HG02759 (cell line): ENCODE measurements at regions not wholly inside any gene's neighbourhood (a gene's known extent, or its start where the extent isn't known, plus 50 kb on each side); places are given as distances from the start of the nearest gene placed in this dataset.

Source experiments
- ATAC-seq: cut with Tn5 transposase; IDR thresholded peaks from one replicate; pipeline ENCODE4 v1.9.1; 2021; ENCODE audit warnings: mild to moderate bottlenecking, moderate library complexity; ENCODE audit not compliant: unreplicated experiment

GRCh38 chr6:117076076-117076475 lies 189.3 kb upstream of the VGLL2 start:
- no peak for ATAC-seq

GRCh38 chr6:117077300-117077699 lies 188.1 kb upstream of the VGLL2 start:
- no peak for ATAC-seq

- no peak for ATAC-seq
Observed at GRCh38 chr6:117078624-117079023, 186.7 kb upstream of the VGLL2 start.

GRCh38 chr6:117079951-117080350 lies 185.4 kb upstream of the VGLL2 start:
- no peak for ATAC-seq

GRCh38 chr6:117089604-117090003 lies 175.8 kb upstream of the VGLL2 start:
- no peak for ATAC-seq

- no peak for ATAC-seq
Observed at GRCh38 chr6:117110146-117110545, 155.2 kb upstream of the VGLL2 start.

GRCh38 chr6:117110737-117111136 lies 154.6 kb upstream of the VGLL2 start:
- ATAC-seq, result no peak

- no peak for ATAC-seq
Observed at GRCh38 chr6:117117652-117118051, 147.7 kb upstream of the VGLL2 start.

- ATAC-seq, result no peak
Observed at GRCh38 chr6:117118490-117118889, 146.9 kb upstream of the VGLL2 start.

GRCh38 chr6:117126213-117126612 lies 139.1 kb upstream of the VGLL2 start:
- no peak for ATAC-seq

GRCh38 chr6:117128052-117128451 lies 137.3 kb upstream of the VGLL2 start:
- no peak for ATAC-seq

- ATAC-seq, result no peak
Observed at GRCh38 chr6:117130125-117130524, 135.2 kb upstream of the VGLL2 start.

GRCh38 chr6:117136702-117137101 lies 128.7 kb upstream of the VGLL2 start:
- no peak for ATAC-seq

GRCh38 chr6:117137711-117138110 lies 127.6 kb upstream of the VGLL2 start:
- ATAC-seq, result no peak

- ATAC-seq, result no peak
Observed at GRCh38 chr6:117138425-117138824, 126.9 kb upstream of the VGLL2 start.

- no peak for ATAC-seq
Observed at GRCh38 chr6:117138920-117139319, 126.4 kb upstream of the VGLL2 start.

- no peak for ATAC-seq
Observed at GRCh38 chr6:117142142-117142541, 123.2 kb upstream of the VGLL2 start.

GRCh38 chr6:117142995-117143394 lies 122.4 kb upstream of the VGLL2 start:
- ATAC-seq, result no peak

GRCh38 chr6:117143647-117144046 lies 121.7 kb upstream of the VGLL2 start:
- ATAC-seq, result no peak

- ATAC-seq, result no peak
Observed at GRCh38 chr6:117145940-117146339, 119.4 kb upstream of the VGLL2 start.

- no peak for ATAC-seq
Observed at GRCh38 chr6:117149324-117149723, 116.0 kb upstream of the VGLL2 start.

- ATAC-seq, result no peak
Observed at GRCh38 chr6:117156741-117157140, 108.6 kb upstream of the VGLL2 start.

- ATAC-seq, result no peak
Observed at GRCh38 chr6:117157448-117157847, 107.9 kb upstream of the VGLL2 start.
